ENCODE measurements at regions not wholly inside any gene's neighbourhood (a gene's known extent, or its start where the extent isn't known, plus 50 kb on each side); places are given as distances from the start of the nearest gene placed in this dataset.

GRCh38 chr7:45482451-45482850, 91.7 kb upstream of the ADCY1 start:
- TF ChIP-seq ATF3 (IDR thresholded peaks at IDR 0.05) (no peak), MAX (IDR thresholded peaks at IDR 0.05) (no peak), FOXA1 (IDR thresholded peaks at IDR 0.05) (no peak), CTCF (IDR thresholded peaks at IDR 0.05; ENCODE audit: low read depth, low read length, missing input control) (no peak), ZBTB33 (IDR thresholded peaks at IDR 0.05) (no peak), TAF1 (conservative IDR thresholded peaks at IDR 0.05) (no peak), GABPA (IDR thresholded peaks at IDR 0.05 in 1 of 2, conservative IDR thresholded peaks at IDR 0.05 in 1 of 2) (no peak), REST (IDR thresholded peaks at IDR 0.05) (no peak), HNF4G (IDR thresholded peaks at IDR 0.05) (no peak), SP1 (IDR thresholded peaks at IDR 0.05) (no peak), RXRA (IDR thresholded peaks at IDR 0.05) (no peak)
